HG02885 (cell line): ENCODE measurements at regions not wholly inside any gene's neighbourhood (a gene's known extent, or its start where the extent isn't known, plus 50 kb on each side); places are given as distances from the start of the nearest gene placed in this dataset.

Source experiments
- ATAC-seq: cut with Tn5 transposase; IDR thresholded peaks from one replicate; pipeline ENCODE4 v1.9.1; 2021; ENCODE audit warnings: mild to moderate bottlenecking; ENCODE audit not compliant: unreplicated experiment, poor library complexity

GRCh38 chr12:100675432-100675831, 101.9 kb downstream of the GAS2L3 start:
- no peak for ATAC-seq

- no peak for ATAC-seq
Observed at GRCh38 chr12:100681074-100681473, 107.6 kb downstream of the GAS2L3 start.

- no peak for ATAC-seq
Observed at GRCh38 chr12:100682178-100682577, 108.7 kb downstream of the GAS2L3 start.

GRCh38 chr12:100687686-100688085, 106.9 kb upstream of the ANO4 start:
- ATAC-seq = no peak

GRCh38 chr12:100688451-100688864, 106.1 kb upstream of the ANO4 start:
- no peak for ATAC-seq

- ATAC-seq = no peak
Observed at GRCh38 chr12:100692502-100692901, 102.1 kb upstream of the ANO4 start.

GRCh38 chr12:100698518-100698917, 96.1 kb upstream of the ANO4 start:
- no peak for ATAC-seq

GRCh38 chr12:100699209-100699608, 95.4 kb upstream of the ANO4 start:
- no peak for ATAC-seq

GRCh38 chr12:100703337-100703736, 91.2 kb upstream of the ANO4 start:
- ATAC-seq = no peak

GRCh38 chr12:100703868-100704267, 90.7 kb upstream of the ANO4 start:
- ATAC-seq = no peak

GRCh38 chr12:100706033-100706432, 88.5 kb upstream of the ANO4 start:
- ATAC-seq = no peak

- ATAC-seq = no peak
Observed at GRCh38 chr12:100708591-100708990, 86.0 kb upstream of the ANO4 start.

- ATAC-seq = no peak
Observed at GRCh38 chr12:100715976-100716944, 78.3 kb upstream of the ANO4 start.

GRCh38 chr12:100716945-100717732, 77.4 kb upstream of the ANO4 start:
- no peak for ATAC-seq

- ATAC-seq = no peak
Observed at GRCh38 chr12:100717733-100718067, 76.9 kb upstream of the ANO4 start.

GRCh38 chr12:100718187-100718586, 76.4 kb upstream of the ANO4 start:
- ATAC-seq = no peak

GRCh38 chr12:100720016-100720654, 74.4 kb upstream of the ANO4 start:
- ATAC-seq = no peak

- ATAC-seq = no peak
Observed at GRCh38 chr12:100721169-100721568, 73.4 kb upstream of the ANO4 start.

- ATAC-seq = no peak
Observed at GRCh38 chr12:100724071-100724470, 70.5 kb upstream of the ANO4 start.

- peak; percentile 83 for ATAC-seq
Observed at GRCh38 chr12:100733817-100734593, 60.6 kb upstream of the ANO4 start.
